Sciatic nerve (tissue), 2 donors: ENCODE measurements at regions not wholly inside any gene's neighbourhood (a gene's known extent, or its start where the extent isn't known, plus 50 kb on each side); places are given as distances from the start of the nearest gene placed in this dataset.

ENCODE experiments used
- ATAC-seq: fragments of 200-7000 bp; cut with Tn5 transposase; one replicate; pipeline ENCODE4 v1.9.1; 2020; ENCODE audit warnings: mild to moderate bottlenecking, moderate library complexity
- DNase-seq: peaks from one replicate; pipeline ENCODE4 v3.0.0-alpha.2; 2020; ENCODE audit warnings: low spot score
- intact Hi-C: fragments of 100-400 bp; cut with DNase I; formaldehyde crosslinking; loops from one replicate; pipeline ENCODE4 v1.14.2; 2022
- donor health status: DM: no; HTN: no; CAD: no.
- donor health status: DM: no; HTN: no; CAD: no.

DNA sequence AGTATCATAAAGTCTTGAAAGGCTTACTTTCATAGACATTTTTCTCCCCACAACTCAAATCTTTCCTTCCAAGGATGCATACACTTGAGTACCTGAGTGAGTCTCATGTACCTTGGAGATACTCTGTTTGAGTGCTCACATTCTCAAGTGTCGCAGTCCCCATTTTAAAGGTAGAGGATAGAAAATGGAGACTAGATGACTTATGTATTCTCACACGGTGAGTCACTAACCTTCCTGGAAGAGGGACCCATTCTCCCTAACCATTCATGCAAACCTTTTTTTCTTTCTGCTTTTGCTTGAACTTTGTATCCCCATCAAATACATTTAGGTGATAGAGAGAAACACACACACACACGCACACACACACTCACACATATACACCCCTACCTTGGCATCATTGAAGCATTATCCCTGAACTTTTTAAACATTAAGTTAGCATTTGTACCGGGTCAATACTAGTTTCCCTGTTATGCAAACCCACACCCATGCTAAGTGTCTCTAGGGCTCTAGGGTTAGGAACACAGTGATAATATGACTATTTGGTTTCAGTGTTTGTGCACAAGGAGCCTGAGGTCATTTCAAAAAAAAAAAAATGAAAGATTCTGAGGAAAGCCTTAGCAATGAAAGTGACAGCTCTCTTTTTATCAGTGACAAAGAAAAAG is 236.2 kb downstream of the IKZF2 start:
- DNase-seq (no peak), ATAC-seq (no peak)
- intact Hi-C loops: no loop called here

DNA sequence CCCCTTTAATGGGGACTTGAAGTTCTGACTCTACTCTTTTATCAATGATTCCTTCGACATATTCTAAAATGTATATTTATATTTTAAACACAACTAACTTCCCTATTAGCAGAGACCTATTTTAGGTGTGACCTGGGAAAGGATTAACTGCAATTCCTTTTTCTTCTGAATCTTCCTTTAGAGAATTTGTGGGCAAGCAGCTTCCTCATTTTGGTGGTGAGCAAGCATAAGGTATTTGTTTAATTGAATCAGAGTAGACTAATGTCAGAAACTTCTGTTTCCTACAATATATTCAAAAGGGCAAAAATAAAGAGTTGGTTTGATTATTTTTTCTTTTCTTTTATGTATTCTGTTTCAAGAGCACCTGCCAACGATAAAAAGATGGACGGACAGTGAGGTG is 237.0 kb downstream of the IKZF2 start:
- DNase-seq (no peak), ATAC-seq (no peak)
- intact Hi-C loops: no loop called here

DNA sequence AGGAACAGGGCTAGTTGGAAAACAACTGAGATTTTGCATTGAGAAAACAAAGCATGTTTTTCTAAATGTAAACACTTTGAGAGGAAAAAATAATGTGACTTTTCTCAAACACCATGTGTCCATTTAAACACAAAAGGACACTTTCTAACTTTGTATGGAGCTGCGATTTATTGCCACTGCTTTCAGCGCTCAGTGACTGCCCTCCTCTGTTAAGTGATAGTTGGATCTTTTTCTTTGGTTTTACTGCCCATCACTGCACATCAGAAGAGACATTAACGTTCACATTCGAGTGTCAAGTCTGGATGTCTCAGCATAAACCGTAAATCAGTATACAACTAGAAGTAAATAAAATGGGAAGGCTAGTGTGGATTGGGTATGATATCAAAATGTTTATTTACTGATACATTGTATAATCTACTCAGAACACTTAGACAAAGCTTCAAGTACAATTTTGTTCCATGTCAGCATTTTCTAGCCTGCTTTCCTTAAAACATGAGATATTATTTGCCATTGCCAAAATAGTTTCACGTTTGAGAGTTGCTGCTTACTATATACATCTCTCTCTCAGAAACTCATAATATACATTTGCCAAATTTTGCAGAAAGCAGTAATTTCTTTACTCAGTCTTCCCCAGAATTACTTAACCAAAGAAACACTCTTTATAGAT is 237.6 kb downstream of the IKZF2 start:
- ATAC-seq (no peak), DNase-seq (no peak)
- intact Hi-C loops: no loop called here

DNA sequence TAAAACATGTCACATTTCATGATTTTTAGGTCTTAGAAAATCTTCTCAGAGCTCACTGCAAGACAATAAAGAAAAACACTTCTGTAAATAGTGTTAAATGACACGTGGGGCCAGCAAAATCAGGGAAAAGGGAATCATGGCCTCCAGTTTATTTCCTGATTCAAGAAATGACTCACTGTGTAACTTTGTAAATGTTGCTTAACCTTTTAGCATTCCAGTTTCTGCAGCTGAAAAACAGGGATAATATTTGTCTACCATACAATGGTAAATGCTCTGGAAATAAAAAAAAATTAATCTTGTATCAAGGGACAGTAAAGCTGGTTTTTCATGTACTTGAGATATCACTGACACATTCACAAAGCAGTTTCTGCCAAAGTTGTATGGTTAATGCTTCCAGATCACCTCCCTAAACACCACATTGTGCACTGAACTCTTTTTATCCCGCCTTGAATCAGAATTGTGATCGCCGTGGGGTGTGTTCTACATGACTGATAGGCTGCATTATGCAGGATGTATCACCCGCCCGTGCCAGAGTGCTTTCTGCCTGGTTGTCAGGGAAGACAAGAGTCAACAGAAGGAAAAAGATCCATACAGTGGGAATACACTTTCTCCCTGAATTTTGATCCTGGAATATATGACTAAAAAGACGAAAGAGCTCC is 238.8 kb downstream of the IKZF2 start:
- DNase-seq: no peak
- no peak for ATAC-seq
- intact Hi-C loops: no loop called here

DNA sequence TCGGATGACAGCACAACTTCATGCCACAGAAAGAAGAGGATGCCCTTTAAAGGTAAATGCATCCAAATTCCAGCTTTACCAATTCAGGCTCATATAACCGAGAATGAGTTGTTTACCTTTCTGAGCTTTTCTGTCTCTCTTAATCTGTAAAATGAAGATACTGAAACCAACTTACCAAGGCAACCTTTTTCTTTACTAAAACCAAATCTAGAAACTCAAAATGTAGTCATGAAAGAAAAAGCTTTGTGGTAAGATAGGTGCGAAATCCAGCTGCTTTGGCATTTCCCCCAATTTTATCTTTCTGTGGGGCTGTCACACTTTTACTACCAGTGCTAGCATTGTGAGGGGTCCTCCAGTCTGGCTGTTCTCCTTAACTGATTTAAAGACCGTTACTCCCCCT is 240.4 kb downstream of the IKZF2 start:
- no peak for ATAC-seq
- no peak for DNase-seq
- intact Hi-C loops: no loop called here

DNA sequence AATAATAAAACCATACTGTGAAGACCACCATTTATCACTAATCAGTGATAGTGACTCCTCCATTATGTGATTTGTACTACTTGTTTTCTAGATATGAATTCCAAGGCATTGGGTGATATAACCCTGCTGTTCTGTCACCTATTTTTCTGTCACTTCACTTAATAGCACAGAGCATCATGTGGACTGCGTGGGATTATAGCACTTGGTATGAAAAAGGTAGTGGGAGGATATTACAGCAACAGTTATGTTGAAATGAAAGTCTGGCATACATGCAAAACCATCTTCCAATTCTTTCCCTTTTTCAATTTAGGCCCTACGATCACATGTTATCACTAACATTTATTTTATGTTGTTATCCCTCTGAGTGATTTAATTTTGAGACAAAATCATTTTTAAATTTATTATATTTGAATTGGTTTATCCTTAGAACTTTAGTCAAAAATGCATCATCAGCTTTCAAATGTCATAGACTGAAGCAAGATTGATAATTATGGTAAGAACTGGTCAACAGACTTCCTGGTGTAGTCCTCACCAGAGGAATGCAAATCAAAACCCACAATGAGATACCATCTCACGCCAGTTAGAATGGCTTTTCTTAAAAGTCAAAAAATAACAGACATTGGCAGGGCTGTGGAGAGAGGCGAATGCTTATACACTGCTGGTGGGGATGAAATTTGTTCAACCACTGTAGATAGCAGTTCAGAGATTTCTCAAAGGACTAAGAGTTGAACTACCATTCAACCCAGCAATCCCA is 242.6 kb downstream of the IKZF2 start:
- intact Hi-C loops: no loop called here
- DNase-seq: no peak

DNA sequence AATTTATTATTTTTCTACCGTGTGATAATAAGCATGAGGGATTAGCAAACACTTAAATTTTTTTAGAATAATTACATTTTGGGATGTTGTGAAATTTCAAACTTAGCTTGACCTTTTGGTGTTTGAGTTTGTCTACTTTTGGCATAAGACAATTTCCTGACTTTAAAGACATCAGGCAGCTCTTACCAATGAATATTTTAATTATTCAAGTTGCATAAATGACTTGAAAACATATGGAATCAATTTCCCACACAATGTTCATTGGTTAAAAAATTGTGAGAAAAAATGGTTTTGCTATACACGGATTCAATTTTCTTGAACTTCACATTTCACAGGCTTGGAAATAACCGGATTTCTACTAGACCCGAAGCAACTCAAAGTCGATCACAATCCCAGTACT is 243.4 kb downstream of the IKZF2 start:
- intact Hi-C loops: no loop called here
- DNase-seq (no peak), ATAC-seq (no peak)

More for the DNA sequence above, 242.6 kb downstream of the IKZF2 start:
- no peak for ATAC-seq

DNA sequence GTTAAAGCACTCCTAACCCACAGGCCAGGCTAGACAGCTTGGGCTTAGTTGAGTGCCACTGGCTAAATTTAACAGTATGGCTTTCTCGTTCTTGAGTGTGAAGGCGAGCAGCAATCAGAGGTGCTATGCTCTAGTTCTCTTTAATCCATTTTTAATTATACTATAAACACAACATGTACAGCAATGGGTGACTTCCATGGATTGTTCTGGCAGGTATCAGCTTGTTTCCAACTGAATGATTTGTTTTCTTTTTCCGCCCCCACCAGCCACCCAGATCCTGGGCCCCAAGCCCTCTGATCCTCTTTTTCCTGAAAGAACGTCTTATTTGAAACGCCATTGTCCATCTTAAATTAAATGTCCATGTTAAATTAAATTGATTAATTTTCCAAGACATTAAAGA is 244.8 kb downstream of the IKZF2 start:
- no peak for ATAC-seq
- intact Hi-C loops: no loop called here
- DNase-seq: no peak

DNA sequence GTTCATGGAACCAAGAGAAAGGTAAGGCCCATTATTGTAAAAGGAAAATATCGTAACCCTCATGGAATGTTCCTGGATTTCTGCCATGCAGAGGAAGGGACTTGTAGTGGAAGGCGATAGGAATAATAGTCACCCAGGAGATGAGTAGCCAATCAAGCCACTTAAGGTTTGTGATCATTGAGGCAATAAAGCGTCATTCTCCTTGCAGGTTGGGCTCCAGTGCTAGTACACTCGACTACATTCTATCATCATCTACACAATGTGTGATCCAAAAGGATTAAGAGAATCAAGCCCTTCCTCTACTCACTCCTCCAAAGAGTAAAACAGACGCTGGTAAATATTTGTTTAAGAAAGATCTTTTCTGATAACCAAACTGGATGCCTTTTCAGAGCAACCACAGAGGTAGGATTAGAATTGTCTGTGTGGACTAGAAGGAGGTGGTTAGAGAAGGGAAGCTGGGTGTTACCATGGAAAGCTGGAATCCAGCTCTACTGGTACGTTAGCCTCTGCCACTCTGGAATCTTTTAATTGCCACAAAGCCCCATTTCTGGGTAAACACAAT is 245.7 kb downstream of the IKZF2 start:
- intact Hi-C loops: no loop called here
- DNase-seq: no peak
- no peak for ATAC-seq

DNA sequence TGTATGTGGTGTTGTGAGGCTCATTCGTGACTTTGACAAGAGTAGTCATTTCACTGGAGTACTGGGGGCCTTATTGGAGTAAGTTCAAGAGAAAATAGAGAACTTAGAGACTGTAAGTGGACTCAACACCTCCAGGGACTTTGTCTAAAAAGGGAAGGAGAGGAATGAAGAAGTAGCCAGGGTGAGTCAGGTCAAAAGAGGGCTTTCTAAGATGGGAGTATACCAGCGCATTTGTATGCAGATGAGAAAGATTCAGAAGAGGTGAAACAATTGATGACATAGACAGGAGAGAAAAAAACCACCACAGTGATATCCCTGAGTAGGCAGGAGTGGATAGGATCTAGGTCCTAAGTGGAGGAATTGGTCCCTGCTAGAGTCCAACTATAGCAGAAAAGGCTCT is 246.8 kb downstream of the IKZF2 start:
- no peak for ATAC-seq
- no peak for DNase-seq
- intact Hi-C loops: no loop called here

DNA sequence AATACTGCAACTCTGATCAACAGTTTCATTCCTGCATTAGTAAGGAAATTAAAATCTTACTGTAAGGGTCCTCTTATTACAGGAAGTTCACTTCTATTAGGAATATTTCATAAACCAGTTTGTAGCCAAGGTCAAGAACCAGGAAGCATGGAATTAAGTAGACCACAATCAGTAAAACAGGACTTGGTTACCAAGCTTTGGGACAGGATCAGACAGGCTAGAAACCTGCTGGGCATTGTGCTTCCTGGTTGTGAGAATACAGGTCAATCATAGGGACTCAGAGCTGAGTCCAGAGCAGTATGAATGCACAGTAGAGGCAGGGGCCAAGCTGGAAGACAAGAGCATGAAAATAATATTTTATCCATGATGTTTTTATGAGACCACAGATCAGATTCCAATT is 248.0 kb downstream of the IKZF2 start:
- ATAC-seq (no peak), DNase-seq (no peak)
- intact Hi-C loops: no loop called here

DNA sequence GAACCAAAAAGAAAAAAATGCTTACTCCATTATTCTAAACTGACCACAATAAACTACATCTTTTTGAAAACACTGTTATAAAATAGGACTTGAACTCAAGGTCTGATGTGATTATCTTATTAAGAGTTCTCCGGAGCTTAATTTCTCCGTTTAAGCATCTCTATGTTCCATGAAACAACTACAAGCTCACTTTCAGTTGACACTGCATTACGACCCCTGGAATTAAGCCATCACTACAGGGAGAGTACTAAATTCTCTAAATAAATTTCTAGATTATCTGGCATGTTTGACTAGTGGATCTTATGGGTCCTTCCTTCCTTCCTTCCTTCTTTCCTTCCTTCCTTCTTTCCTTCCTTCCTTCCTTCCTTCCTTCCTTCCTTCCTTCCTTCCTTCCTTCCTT is 249.0 kb downstream of the IKZF2 start:
- intact Hi-C loops: no loop called here
- ATAC-seq (no peak), DNase-seq (no peak)

DNA sequence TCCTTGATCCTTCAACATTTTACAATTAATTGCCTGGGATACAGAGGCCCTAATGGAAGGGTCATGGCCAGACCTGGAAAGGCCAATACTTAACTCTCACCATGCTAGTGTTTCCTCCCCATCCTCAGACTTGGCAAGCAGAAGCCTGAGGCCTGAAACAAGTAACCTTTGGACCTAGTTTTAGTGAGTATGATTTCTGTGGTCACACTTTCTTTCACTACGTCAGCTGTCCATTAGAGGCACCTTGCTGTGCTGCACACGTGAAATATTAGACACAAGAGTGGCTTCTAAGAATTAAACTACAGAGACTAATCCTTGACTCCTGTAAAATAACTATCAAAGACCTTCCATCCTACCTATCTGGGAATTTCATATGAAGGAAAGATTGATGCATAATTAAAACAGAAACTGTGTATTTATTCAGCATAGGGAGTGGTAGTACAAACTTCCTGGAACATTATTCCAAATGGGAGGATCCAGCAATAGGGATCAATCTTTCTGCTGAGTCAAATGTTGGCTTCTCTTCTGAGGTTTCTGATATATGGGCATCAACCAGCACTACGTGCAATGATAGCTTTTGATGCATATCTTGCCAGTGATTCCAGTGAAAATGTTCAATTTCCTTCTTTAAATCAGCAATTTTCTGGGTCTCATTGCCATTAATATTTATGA is 249.7 kb downstream of the IKZF2 start:
- intact Hi-C loops: no loop called here
- no peak for ATAC-seq
- DNase-seq: no peak

DNA sequence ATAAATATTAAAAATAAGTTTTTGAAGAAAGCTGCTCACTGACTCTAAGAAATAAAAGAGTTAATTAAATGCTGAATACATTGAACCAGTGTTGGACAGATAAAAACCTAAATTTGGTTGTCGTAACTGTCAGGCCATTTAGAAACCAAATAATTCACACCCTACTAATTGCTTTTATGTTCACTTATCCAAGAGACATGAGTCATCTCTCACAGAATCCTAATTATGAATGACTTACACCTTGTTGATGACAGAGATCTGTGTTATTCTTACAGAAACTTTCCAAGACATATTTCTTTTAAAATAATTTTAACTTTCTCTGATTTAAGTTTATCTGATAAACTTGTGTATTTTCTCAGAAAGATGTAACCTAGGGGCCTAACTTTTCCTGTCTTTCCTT is 250.7 kb downstream of the IKZF2 start:
- no peak for DNase-seq
- intact Hi-C loops: no loop called here
- ATAC-seq: no peak

DNA sequence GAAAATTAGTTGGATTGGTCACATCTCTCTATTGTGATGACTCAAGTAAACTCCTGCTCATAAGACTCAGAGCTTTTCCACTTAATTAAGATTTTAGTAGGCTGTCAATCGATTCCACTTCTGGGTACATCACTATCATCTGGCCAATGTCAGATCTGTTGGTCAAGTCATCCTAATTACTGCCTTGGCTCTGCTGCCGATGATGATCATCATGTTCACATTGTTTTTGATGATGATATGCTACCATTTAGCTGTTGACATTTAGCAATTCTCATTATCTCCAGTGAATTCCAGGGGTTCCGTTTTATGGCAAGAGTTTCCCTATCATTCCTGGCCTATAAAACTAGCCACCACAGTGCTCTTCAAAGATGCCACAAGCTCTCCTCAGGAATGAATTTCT is 253.4 kb downstream of the IKZF2 start:
- intact Hi-C loops: no loop called here
- DNase-seq (no peak), ATAC-seq (no peak)

DNA sequence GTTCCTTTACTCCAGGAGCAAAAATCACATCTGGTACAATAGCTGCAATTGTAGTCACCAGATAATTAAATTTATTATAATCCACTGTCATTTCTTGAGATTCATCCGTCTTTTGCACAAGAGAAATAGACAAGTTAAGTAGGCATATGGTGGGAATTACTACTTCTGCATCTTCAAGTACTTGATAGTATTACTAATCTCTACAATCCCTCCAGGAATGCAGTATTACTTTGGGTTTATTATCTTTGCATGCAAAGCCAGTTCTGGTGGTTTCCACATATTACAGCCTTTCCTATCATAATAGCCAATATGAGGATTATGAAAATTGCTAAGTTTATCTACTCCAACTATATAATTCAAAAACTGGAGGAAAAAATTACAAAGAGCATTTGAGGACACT is 254.1 kb downstream of the IKZF2 start:
- no peak for ATAC-seq
- intact Hi-C loops: no loop called here

DNA sequence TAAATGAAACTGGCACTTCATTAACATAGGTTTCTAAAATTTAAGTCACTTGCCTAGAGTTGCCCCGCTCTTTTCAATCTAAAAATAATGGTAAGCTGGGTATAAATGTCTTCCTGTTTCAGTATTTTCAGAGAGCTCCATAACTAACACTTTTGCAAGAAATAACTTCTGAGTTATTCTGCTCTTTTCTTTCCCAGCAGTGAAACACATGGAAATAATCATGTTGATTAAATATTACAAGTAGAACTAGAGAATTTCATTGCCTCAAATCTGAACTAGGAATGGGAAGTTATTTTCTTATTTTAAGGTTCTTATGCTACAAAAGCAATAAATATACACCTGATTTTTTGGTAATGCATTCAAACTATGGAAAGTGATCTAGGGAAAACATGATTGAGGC is 257.4 kb downstream of the IKZF2 start:
- no peak for DNase-seq
- intact Hi-C loops: no loop called here
- no peak for ATAC-seq

More for the DNA sequence above, 254.1 kb downstream of the IKZF2 start:
- no peak for DNase-seq

DNA sequence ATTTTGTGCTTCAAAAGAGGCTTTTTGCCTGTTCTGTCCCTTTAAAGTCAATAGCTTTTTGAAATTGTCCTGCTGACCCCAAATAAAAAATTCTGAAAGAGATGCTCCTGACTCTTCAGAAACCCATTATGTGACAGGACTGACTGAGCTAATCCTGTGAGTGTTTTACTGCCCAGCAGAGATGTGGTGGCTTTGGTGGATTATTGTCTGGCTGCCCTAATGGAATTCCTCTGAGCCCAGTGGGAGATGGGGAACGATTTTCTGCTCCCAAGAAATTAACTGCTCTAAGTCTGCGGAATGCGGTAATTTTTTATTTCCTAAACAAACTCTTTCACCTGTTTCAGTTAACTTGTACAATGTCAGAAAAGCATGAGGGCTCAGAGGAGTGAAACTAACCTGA is 258.2 kb downstream of the IKZF2 start:
- intact Hi-C loops: no loop called here
- ATAC-seq (no peak), DNase-seq (no peak)

DNA sequence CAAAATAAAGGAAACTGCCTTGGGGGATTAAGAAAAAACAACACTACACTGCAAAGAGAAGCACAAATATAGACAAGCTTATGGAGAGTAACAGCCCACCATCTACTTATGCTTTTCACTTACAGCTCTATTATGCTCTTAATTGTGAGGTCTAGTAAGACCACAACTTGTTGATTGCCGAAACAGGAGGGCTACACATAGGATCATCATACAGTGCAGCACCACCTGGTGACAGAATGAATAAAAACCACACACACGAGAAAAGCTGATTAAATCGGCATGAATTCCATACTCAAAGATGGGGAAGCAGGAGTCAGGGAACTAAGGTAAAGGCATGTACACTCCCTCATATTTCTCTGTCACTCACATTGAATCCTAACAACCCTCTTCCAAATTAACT is 259.2 kb downstream of the IKZF2 start:
- DNase-seq (no peak), ATAC-seq (no peak)
- intact Hi-C loops: no loop called here
